ENCODE measurements at regions not wholly inside any gene's neighbourhood (a gene's known extent, or its start where the extent isn't known, plus 50 kb on each side); places are given as distances from the start of the nearest gene placed in this dataset.

- no peak overlapping the region for H3K56ac ChIP-seq (ENCODE audit: extremely low read depth, insufficient read depth, low read length)
- H2AK5ac ChIP-seq (ENCODE audit: low read depth, low read length) = no peak overlapping the region
- no TSS peak for BruUV-seq (replicated peaks)
- intact Hi-C loops (cut with micrococcal nuclease) (no loop called here), dilution Hi-C loops (cut with HindIII; ENCODE audit: low sequenced_read_pairs, unreplicated experiment) (no loop called here), in situ Hi-C loops (cut with MboI; ENCODE audit: low sequenced_read_pairs) (no loop called here)
- DNase-seq (no peak), ATAC-seq (ENCODE audit: low read depth) (no peak)
- H3K4me3 ChIP-seq (ENCODE audit: insufficient read depth, low read depth, low read length) = no peak overlapping the region
- CTCF ChIA-PET = no interaction called here
- H3K4me2 ChIP-seq (ENCODE audit: low read depth, low read length) = no peak overlapping the region
- no peak overlapping the region for H2AFZ ChIP-seq (replicated peaks; ENCODE audit: low read length, poor library complexity)
- no peak overlapping the region for H3K4ac ChIP-seq (ENCODE audit: low read depth, low read length)
- H3K36me3 ChIP-seq (ENCODE audit: control insufficient read depth, insufficient read depth, low read length) = no peaks in the 10 kb centered on the region
- H3K9ac ChIP-seq (ENCODE audit: low read depth, low read length) = no peak overlapping the region
- 0 out of 2 replicates have a peak, but pooled peaks cover 2% of the 10 kb centered on the region for H3K27me3 ChIP-seq (ENCODE audit: control insufficient read depth, insufficient read depth, low read length)
- H3K9me3 ChIP-seq (ENCODE audit: control insufficient read depth, insufficient read depth, low read length) = no peaks in the 10 kb centered on the region
- no peak overlapping the region for H2BK20ac ChIP-seq (ENCODE audit: low read depth, low read length)
- H4K8ac ChIP-seq (ENCODE audit: low read depth in 2 of 2, low read length in 2 of 2) = no peak overlapping the region
- no peak overlapping the region for H3K23ac ChIP-seq (ENCODE audit: low read depth, low read length)
- POLR2A ChIA-PET (ENCODE audit: unreplicated experiment) = no interaction called here
- no peak overlapping the region for H4K5ac ChIP-seq (ENCODE audit: low read depth, low read length)
- H3K14ac ChIP-seq (replicated peaks; ENCODE audit: low read depth, low read length) = no peak overlapping the region
- H2BK120ac ChIP-seq (ENCODE audit: low read depth, low read length) = no peak overlapping the region
- WGBS, 2 experiments (ENCODE audit: extremely low coverage in 2 of 2, insufficient read length in 1 of 2) = 48% methylated on average over 4 of the region's 4 CpGs; no CpG with 5 or more reads in 1 of the 2 experiments
- no peak for TF ChIP-seq NFE2L2 (IDR thresholded peaks at IDR 0.05; ENCODE audit: low read depth, low read length)
- TF ChIP-seq BHLHE40 (IDR thresholded peaks at IDR 0.05; ENCODE audit: low read depth, low read length) = no peak
- TF ChIP-seq MAFK (IDR thresholded peaks at IDR 0.05; ENCODE audit: low read depth, low read length) = no peak
- TF ChIP-seq RFX5 (IDR thresholded peaks at IDR 0.05; ENCODE audit: low read depth, low read length) = no peak
- TF ChIP-seq POLR2A (IDR thresholded peaks at IDR 0.05; ENCODE audit: low read depth, low read length) = no peak
- TF ChIP-seq RAD21 (IDR thresholded peaks at IDR 0.05; ENCODE audit: low read length) = no peak
- no peak for TF ChIP-seq CEBPB (IDR thresholded peaks at IDR 0.05; ENCODE audit: low read depth, low read length)
- no peak for TF ChIP-seq USF2 (IDR thresholded peaks at IDR 0.05; ENCODE audit: low read depth, low read length)
- TF ChIP-seq SMC3 (IDR thresholded peaks at IDR 0.05; ENCODE audit: low read depth, low read length) = no peak
- no peak for TF ChIP-seq CHD1 (IDR thresholded peaks at IDR 0.05; ENCODE audit: low read depth, low read length)
- TF ChIP-seq MAZ (IDR thresholded peaks at IDR 0.05; ENCODE audit: borderline replicate concordance, low read depth, low read length) = no peak
- TF ChIP-seq FOS (IDR thresholded peaks at IDR 0.05; ENCODE audit: low read depth, low read length) = no peak
- no peak for TF ChIP-seq CTCF (conservative IDR thresholded peaks at IDR 0.05; ENCODE audit: low read depth, low read length)
- TF ChIP-seq ELK1 (IDR thresholded peaks at IDR 0.05; ENCODE audit: borderline replicate concordance, low read depth, low read length) = no peak
- TF ChIP-seq RCOR1 (IDR thresholded peaks at IDR 0.05; ENCODE audit: insufficient replicate concordance, low read length) = no peak
- TF ChIP-seq MXI1 (IDR thresholded peaks at IDR 0.05; ENCODE audit: borderline replicate concordance, low read depth, low read length) = no peak
- no peaks in the 10 kb centered on the region for H3K4me1 ChIP-seq (ENCODE audit: control insufficient read depth, insufficient read depth, low read length)
- H2AK9ac ChIP-seq (replicated peaks; ENCODE audit: low read depth, low read length, poor library complexity) = no peak overlapping the region
- no peak overlapping the region for H3K27ac ChIP-seq (ENCODE audit: insufficient read depth, low read length)
- no peaks in the 10 kb centered on the region for H3K9me1 ChIP-seq (ENCODE audit: insufficient read depth, low read length)
- no peaks in the 10 kb centered on the region for H3K79me1 ChIP-seq (ENCODE audit: low read depth in 1 of 2, low read length in 2 of 2)
- no peak overlapping the region for H2BK5ac ChIP-seq (ENCODE audit: low read depth, low read length, poor library complexity, severe bottlenecking)
- no peaks in the 10 kb centered on the region for H4K20me1 ChIP-seq (ENCODE audit: insufficient read depth, low read length)
- H3K18ac ChIP-seq (ENCODE audit: low read depth, low read length) = no peak overlapping the region
- no peak overlapping the region for H2BK15ac ChIP-seq (ENCODE audit: low read depth, low read length)
- H4K91ac ChIP-seq (ENCODE audit: insufficient read depth, low read depth, low read length) = no peak overlapping the region
Measured at GRCh38 chr19:31595521-31595920, 246.3 kb upstream of the TSHZ3 start.

Measured in IMR-90 (cell line).